ENCODE measurements at regions not wholly inside any gene's neighbourhood (a gene's known extent, or its start where the extent isn't known, plus 50 kb on each side); places are given as distances from the start of the nearest gene placed in this dataset.

- no peak overlapping the region for H3K4me2 ChIP-seq (ENCODE audit: low read length)
- H3K9me2 ChIP-seq (ENCODE audit: insufficient read depth, low read length): no peaks in the 10 kb centered on the region
- no peaks in the 10 kb centered on the region for H4K20me1 ChIP-seq (ENCODE audit: insufficient read depth)
- no peak overlapping the region for H3K9ac ChIP-seq (ENCODE audit: low read length)
- H3K27ac ChIP-seq (ENCODE audit: low read length): no peak overlapping the region
- H3F3A ChIP-seq (ENCODE audit: insufficient read depth, low read length, poor library complexity, severe bottlenecking): no peaks in the 10 kb centered on the region
- H3K4me3 ChIP-seq (ENCODE audit: low read length): no peak overlapping the region
- TF ChIP-seq CTCF (IDR thresholded peaks at IDR 0.05; ENCODE audit: poor library complexity, severe bottlenecking) (no peak), REST (IDR thresholded peaks at IDR 0.05; ENCODE audit: borderline replicate concordance) (no peak), SMC3 (conservative IDR thresholded peaks at IDR 0.05; ENCODE audit: poor library complexity) (no peak), MXI1 (conservative IDR thresholded peaks at IDR 0.05; ENCODE audit: poor library complexity, severe bottlenecking) (no peak), TAF1 (IDR thresholded peaks at IDR 0.05; ENCODE audit: low read depth) (no peak), EP300 (conservative IDR thresholded peaks at IDR 0.05; ENCODE audit: poor library complexity, severe bottlenecking) (no peak), POLR2AphosphoS5 (IDR thresholded peaks at IDR 0.05) (no peak), RAD21 (conservative IDR thresholded peaks at IDR 0.05) (no peak), EZH2 (IDR thresholded peaks at IDR 0.05; ENCODE audit: borderline replicate concordance, insufficient read depth, low read length, poor library complexity, severe bottlenecking) (no peak)
- no peaks in the 10 kb centered on the region for H3K36me3 ChIP-seq (ENCODE audit: insufficient read depth, low read length)
- H2AFZ ChIP-seq (ENCODE audit: low read depth, low read length): no peak overlapping the region
- H3K27me3 ChIP-seq (ENCODE audit: insufficient read depth, low read depth, low read length): no peaks in the 10 kb centered on the region
- H3K79me2 ChIP-seq (replicated peaks; ENCODE audit: insufficient read depth, low read length): no peaks in the 10 kb centered on the region
- H3K9me3 ChIP-seq (ENCODE audit: low read length): no peaks in the 10 kb centered on the region
Measured at GRCh38 chr5:166992108-166992507, 1299.3 kb upstream of the WWC1 start.

GRCh38 chr5:166992874-166993722 is 1298.3 kb upstream of the WWC1 start:
- Histone ChIP-seq H2AFZ (ENCODE audit: low read depth, low read length) (no peak overlapping the region), H4K20me1 (ENCODE audit: insufficient read depth) (no peaks in the 10 kb centered on the region), H3F3A (ENCODE audit: insufficient read depth, low read length, poor library complexity, severe bottlenecking) (no peaks in the 10 kb centered on the region), H3K9me3 (ENCODE audit: low read length) (no peaks in the 10 kb centered on the region), H3K36me3 (ENCODE audit: insufficient read depth, low read length) (no peaks in the 10 kb centered on the region), H3K9me2 (ENCODE audit: insufficient read depth, low read length) (no peaks in the 10 kb centered on the region), H3K27me3 (ENCODE audit: insufficient read depth, low read depth, low read length) (no peaks in the 10 kb centered on the region), H3K4me2 (ENCODE audit: low read length) (no peak overlapping the region), H3K27ac (ENCODE audit: low read length) (no peak overlapping the region), H3K4me3 (ENCODE audit: low read length) (no peak overlapping the region), H3K9ac (ENCODE audit: low read length) (no peak overlapping the region), H3K79me2 (replicated peaks; ENCODE audit: insufficient read depth, low read length) (no peaks in the 10 kb centered on the region)
- no peak for TF ChIP-seq POLR2AphosphoS5 (IDR thresholded peaks at IDR 0.05)
- TF ChIP-seq EP300 (conservative IDR thresholded peaks at IDR 0.05; ENCODE audit: poor library complexity, severe bottlenecking): no peak
- no peak for TF ChIP-seq RAD21 (conservative IDR thresholded peaks at IDR 0.05)
- TF ChIP-seq CTCF (IDR thresholded peaks at IDR 0.05; ENCODE audit: poor library complexity, severe bottlenecking): no peak
- TF ChIP-seq REST (IDR thresholded peaks at IDR 0.05; ENCODE audit: borderline replicate concordance): no peak
- no peak for TF ChIP-seq TAF1 (IDR thresholded peaks at IDR 0.05; ENCODE audit: low read depth)
